AG09309 (cell line): ENCODE measurements at regions not wholly inside any gene's neighbourhood (a gene's known extent, or its start where the extent isn't known, plus 50 kb on each side); places are given as distances from the start of the nearest gene placed in this dataset.

Experiments used
- DNase-seq: peaks from one replicate; pipeline ENCODE4 v3.0.0-alpha.2; 2010; ENCODE audit warnings: low read depth
- H3K4me3 ChIP-seq: 2 replicates; pipeline ENCODE4 v1.5.1; 2011; ENCODE audit warnings: mild to moderate bottlenecking, low read depth, low read length, moderate library complexity; ENCODE audit not compliant: control insufficient read depth
- TF ChIP-seq, protein P1 (sequence below): IDR thresholded peaks from 2 replicates; pipeline ENCODE4 v1.5.1; 2011; ENCODE audit warnings: mild to moderate bottlenecking, low read depth, low read length, inconsistent platforms; ENCODE audit not compliant: insufficient read depth, control insufficient read depth; ENCODE audit errors: missing control alignments

DNA sequence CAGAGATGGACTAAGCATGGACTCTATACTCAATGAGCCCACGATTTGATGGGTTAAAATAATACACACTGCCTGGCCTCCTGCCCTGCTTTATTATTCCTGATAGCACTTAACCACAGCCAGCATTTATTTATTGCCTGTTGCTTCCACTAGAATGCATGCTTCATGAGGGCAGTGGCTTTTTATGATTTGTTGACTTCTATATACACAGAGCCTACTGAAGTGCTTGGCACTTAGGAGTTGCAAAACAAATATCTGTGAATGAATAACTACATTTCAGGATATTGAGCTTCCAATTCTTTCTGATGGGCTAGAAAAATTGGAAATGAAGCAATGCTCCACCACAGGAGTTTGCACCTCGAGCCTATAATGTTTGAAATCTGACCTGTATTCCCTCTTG is 513.6 kb upstream of the ZMIZ1 start:
- TF ChIP-seq, protein P1, sequence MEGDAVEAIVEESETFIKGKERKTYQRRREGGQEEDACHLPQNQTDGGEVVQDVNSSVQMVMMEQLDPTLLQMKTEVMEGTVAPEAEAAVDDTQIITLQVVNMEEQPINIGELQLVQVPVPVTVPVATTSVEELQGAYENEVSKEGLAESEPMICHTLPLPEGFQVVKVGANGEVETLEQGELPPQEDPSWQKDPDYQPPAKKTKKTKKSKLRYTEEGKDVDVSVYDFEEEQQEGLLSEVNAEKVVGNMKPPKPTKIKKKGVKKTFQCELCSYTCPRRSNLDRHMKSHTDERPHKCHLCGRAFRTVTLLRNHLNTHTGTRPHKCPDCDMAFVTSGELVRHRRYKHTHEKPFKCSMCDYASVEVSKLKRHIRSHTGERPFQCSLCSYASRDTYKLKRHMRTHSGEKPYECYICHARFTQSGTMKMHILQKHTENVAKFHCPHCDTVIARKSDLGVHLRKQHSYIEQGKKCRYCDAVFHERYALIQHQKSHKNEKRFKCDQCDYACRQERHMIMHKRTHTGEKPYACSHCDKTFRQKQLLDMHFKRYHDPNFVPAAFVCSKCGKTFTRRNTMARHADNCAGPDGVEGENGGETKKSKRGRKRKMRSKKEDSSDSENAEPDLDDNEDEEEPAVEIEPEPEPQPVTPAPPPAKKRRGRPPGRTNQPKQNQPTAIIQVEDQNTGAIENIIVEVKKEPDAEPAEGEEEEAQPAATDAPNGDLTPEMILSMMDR, result no peak
- H3K4me3 ChIP-seq, result no peak overlapping the region
- no peak for DNase-seq

DNA sequence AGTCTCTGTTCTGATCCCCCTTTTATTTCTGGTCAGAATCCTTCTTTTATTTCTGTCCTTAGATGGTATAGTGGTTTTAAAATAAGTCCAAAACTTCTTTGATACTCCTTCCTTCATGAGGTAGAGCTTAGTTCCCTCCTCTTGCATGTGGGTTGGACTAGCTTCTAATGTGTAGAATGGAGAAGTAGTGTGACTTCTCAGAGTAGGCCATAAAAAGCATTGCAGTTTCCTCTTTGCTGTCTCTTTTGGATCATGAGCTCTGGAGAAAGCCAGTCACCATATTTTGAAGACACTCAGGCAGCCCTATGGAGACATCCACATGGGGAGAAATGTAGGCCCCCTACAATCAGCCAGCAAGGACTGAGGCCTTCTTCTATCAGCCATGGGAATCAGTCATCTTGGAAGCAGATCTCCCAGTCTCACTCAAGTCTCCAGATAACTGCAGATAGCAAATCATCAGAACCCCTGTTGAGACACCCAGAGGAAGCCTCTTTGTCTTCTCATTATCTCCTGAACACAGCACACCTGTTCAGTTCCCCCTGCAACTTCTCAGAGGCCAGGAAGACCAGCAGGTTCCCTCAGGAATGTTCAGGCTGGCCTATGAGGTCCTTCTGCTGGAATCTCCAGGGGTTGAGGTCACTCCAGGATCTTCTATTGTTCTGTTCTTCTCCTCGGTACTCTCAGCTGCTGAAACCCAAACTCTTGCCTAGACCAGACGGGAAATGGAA is 511.9 kb upstream of the ZMIZ1 start:
- DNase-seq, result no peak
- TF ChIP-seq, protein P1, result no peak
- no peak overlapping the region for H3K4me3 ChIP-seq

DNA sequence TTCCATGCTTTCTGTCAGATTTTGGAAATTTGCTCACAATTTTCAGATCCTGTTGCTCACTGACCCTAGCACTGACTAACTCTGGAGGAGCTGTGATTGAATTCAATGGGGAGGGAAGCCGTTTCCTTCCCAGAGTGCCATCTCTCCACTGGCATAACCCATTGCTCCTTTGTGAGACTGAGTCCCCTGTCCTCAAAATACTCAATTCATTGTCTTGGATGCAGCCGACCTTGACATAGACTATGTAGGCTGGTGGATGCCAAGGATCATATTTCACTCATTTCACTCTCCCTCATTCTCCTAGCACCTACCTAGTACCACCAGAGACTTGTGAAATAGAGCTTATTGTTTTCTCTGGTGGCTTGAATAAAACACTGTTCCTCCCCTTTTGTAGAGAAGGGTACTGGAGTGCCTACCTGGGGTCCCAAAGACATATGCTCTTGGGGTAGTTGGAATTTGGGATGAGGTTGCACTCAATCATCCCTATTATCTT is 511.3 kb upstream of the ZMIZ1 start:
- TF ChIP-seq, protein P1, result no peak
- DNase-seq, result no peak
- no peak overlapping the region for H3K4me3 ChIP-seq

DNA sequence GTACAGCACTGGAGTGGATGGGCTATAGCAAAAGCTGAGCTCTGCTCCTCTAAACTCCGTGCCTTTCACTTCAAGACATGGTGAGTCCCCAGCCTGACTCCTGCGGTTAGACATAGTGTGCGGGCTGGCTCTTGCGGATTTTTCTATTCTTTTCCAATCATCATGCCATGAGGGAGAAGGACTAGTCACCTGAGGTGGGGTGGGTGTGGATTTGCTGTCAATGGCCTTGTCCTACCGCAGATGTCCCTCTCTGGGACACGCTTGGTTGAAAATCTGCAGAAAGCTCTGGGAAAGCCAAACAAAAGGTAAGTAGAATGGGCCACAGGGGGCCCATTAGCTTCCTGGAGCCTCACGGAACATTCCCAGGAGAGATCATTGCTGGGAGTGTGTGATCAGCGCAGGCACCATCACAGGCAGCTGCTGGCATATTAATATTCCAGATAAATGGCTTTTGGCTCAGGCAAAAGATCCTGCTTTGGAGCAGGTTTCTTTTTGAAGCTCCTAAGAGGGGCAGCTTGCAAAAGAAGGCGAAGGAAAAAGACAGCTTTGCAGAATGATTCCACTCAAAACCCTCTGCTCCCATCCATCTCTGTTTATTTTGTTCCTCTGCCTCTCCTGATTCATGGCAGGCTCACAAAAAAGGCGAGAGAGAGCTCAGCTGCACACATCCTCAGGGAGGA is 509.0 kb upstream of the ZMIZ1 start:
- TF ChIP-seq, protein P1, result no peak
- no peak overlapping the region for H3K4me3 ChIP-seq
- no peak for DNase-seq

DNA sequence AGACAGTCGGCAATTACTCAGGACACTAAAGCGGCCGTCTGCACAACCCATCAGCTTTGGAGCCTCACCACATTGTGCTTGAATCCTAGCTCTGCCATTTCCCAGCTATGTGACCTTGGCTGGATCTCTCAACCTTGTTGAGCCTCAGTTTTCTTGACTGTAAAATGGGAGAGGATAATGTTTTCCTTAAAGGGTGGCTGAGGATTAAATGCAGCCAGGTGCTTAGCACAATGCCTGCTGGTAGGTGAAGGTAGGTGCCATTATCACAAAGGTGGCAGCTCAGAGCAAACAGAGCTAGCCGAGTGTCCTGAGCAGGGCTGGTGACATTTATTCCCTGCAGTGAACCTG is 508.5 kb upstream of the ZMIZ1 start:
- H3K4me3 ChIP-seq, result no peak overlapping the region
- DNase-seq, result no peak
- TF ChIP-seq, protein P1, result no peak

DNA sequence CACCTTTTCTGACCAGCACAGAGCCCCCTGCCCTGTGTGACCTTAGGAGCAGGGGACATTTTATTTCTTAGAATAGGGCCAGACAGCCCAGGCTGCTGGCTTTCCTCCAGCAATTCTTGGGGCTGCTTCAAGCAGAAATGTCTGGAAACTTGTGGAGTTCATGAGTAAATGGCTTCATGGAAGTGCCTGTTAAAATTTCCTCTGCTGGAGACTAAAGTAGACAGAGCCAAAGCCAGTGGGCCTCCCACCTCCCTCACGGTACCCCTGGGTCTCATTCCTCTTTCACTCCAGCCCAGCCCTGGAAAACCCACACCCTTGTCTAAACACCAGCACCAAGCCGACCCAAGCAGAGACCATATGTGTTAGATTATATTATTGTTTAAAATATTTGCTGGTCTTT is 505.5 kb upstream of the ZMIZ1 start:
- TF ChIP-seq, protein P1, result no peak

DNA sequence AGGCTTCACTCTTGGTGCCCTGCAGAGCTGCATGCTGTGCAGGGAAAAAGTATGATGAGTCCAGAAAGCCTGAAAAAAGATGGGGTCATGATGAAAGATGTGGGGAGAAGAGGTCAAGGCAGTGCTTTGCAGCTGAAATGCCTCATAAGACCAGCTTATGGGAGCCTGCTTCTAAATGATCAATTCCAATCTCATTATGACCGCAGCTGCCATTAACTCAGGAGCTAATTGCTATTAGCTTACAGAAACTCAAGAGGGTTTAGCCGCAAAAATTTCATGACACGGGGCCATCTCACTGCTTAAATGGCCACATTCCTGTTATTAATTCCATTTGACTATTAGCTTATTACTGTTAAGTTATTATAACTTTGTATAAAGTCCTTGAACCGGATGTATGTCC is 502.9 kb upstream of the ZMIZ1 start:
- no peak for DNase-seq
- no peak overlapping the region for H3K4me3 ChIP-seq
- TF ChIP-seq, protein P1, result no peak

More for the DNA sequence above, 505.5 kb upstream of the ZMIZ1 start:
- no peak overlapping the region for H3K4me3 ChIP-seq
- DNase-seq, result no peak
